ENCODE measurements at regions not wholly inside any gene's neighbourhood (a gene's known extent, or its start where the extent isn't known, plus 50 kb on each side); places are given as distances from the start of the nearest gene placed in this dataset.

GRCh38 chr2:58291726-58292438 is 50.8 kb upstream of the FANCL start:
- ChIA-PET POLR2A (no interaction called here), CTCF (interaction anchor here (1.0 kb wide), 1 partner anchor 8 kb away, joined by 3 read pairs; no protein-coding TSS in a partner anchor)
- Histone ChIP-seq H3K4me2 (no peak overlapping the region), H3K27ac (no peak overlapping the region), H3K9me3 (no peaks in the 10 kb centered on the region), H3K4me1 (no peaks in the 10 kb centered on the region), H3K4me3 (no peak overlapping the region)
- ATAC-seq (no peak), DNase-seq (ENCODE audit: low read depth in 1 of 2, low spot score in 1 of 2) (no peak), FAIRE-seq (peak; percentile 54)
- TF ChIP-seq CHD4 (IDR thresholded peaks at IDR 0.05; ENCODE audit: borderline replicate concordance) (no peak), EHF (CRISPR knock-in tag; IDR thresholded peaks at IDR 0.05) (no peak), PHF8 (IDR thresholded peaks at IDR 0.05; ENCODE audit: borderline replicate concordance, low read depth) (no peak), HMGXB4 (CRISPR knock-in tag; IDR thresholded peaks at IDR 0.05; ENCODE audit: borderline replicate concordance) (no peak), SREBF2 (IDR thresholded peaks at IDR 0.05) (no peak), HOXB13 (CRISPR knock-in tag; IDR thresholded peaks at IDR 0.05; ENCODE audit: low read depth) (no peak), ESRRA (IDR thresholded peaks at IDR 0.05; ENCODE audit: borderline replicate concordance, low read length) (no peak), MAFK (IDR thresholded peaks at IDR 0.05; ENCODE audit: partially characterized antibody) (no peak), ELK1 (IDR thresholded peaks at IDR 0.05; ENCODE audit: low read depth, low read length) (no peak), CHD2 (IDR thresholded peaks at IDR 0.05; ENCODE audit: low read length, partially characterized antibody) (no peak), HOXA7 (CRISPR knock-in tag; IDR thresholded peaks at IDR 0.05) (no peak), POLR2A (IDR thresholded peaks at IDR 0.05; ENCODE audit: low read length) (no peak), JUNB (IDR thresholded peaks at IDR 0.05) (no peak), TFCP2L1 (CRISPR knock-in tag; IDR thresholded peaks at IDR 0.05) (no peak), ZNF302 (CRISPR knock-in tag; IDR thresholded peaks at IDR 0.05) (no peak), RNF2 (IDR thresholded peaks at IDR 0.05; ENCODE audit: borderline replicate concordance, low read depth) (no peak), BCL3 (IDR thresholded peaks at IDR 0.05) (no peak), FOXS1 (CRISPR knock-in tag; IDR thresholded peaks at IDR 0.05) (no peak)
- WGBS (ENCODE audit: missing lambda C conversion rate), result 49% methylated on average over 4 of the region's 4 CpGs

Small RNA genes lying in the stretch of these regions (small RNA-seq; reads per million reads assigned to genes)
- 0 reads per million in 6 experiments for gene AC007179.3
- 0 reads per million in 6 experiments for gene MIR4432
- gene RNA5SP94, result 0 reads per million in 6 experiments
- gene RNU1-32P, result 0.16 to 64.1 (median 1.2) reads per million in 6 experiments
- 0 reads per million in 6 experiments for gene RNU6-508P

Data from A549 (cell line).